Colonic mucosa (tissue), 4 donors: ENCODE measurements at regions not wholly inside any gene's neighbourhood (a gene's known extent, or its start where the extent isn't known, plus 50 kb on each side); places are given as distances from the start of the nearest gene placed in this dataset.

ENCODE experiments used
- DNase-seq: peaks from one replicate; pipeline ENCODE4 v3.0.0-alpha.2; 2020
- H3K27ac ChIP-seq: fragments of 200-600 bp; one replicate; pipeline ENCODE4 v1.8.0; 2021
- H3K27me3 ChIP-seq: fragments of 200-600 bp; one replicate; pipeline ENCODE4 v1.8.0; 2021
- H3K36me3 ChIP-seq: fragments of 200-600 bp; one replicate; pipeline ENCODE4 v1.8.0; 2021
- H3K4me1 ChIP-seq: fragments of 200-600 bp; one replicate; pipeline ENCODE4 v1.8.0; 2021; ENCODE audit warnings: mild to moderate bottlenecking
- H3K4me3 ChIP-seq: fragments of 200-600 bp; one replicate; pipeline ENCODE4 v1.8.0; 2021
- H3K9ac ChIP-seq, 2 donors: one replicate each; pipeline ENCODE4 v1.7.0; 2013; ENCODE audit warnings: control low read depth in 2 of 2, low read depth in 2 of 2, low read length in 2 of 2
- H3K9me3 ChIP-seq: fragments of 200-600 bp; one replicate; pipeline ENCODE4 v1.8.0; 2021
- CTCF ChIP-seq: fragments of 200-600 bp; IDR thresholded peaks from one replicate; pipeline ENCODE4 v1.8.0; 2022; ENCODE audit warnings: antibody characterized with exemption, mild to moderate bottlenecking
- intact Hi-C: fragments of 100-400 bp; cut with DNase I; formaldehyde crosslinking; loops from one replicate; pipeline ENCODE4 v1.14.1; 2022
- donor health status: healthy.
- donor health status: DM: no; HTN: no; CAD: no.
- donor health status: DM: no; HTN: no; CAD: no.

GRCh38 chr2:128686497-128686859 is 367.8 kb upstream of the HS6ST1 start:
- intact Hi-C loops, result no loop called here

GRCh38 chr2:128686881-128687555 is 368.4 kb upstream of the HS6ST1 start:
- peak; percentile 7 for DNase-seq
- H3K36me3 ChIP-seq, result no peaks in the 10 kb centered on the region
- H3K27ac ChIP-seq, result no peak overlapping the region
- H3K27me3 ChIP-seq, result no peaks in the 10 kb centered on the region
- no peaks in the 10 kb centered on the region for H3K9me3 ChIP-seq
- no peak overlapping the region for H3K9ac ChIP-seq
- H3K4me1 ChIP-seq, result no peaks in the 10 kb centered on the region
- no peak overlapping the region for H3K4me3 ChIP-seq
- no peak for TF ChIP-seq CTCF
- intact Hi-C loops, result no loop called here

More at GRCh38 chr2:128686497-128686859, 367.8 kb upstream of the HS6ST1 start:
- Histone ChIP-seq H3K36me3 (no peaks in the 10 kb centered on the region), H3K27me3 (no peaks in the 10 kb centered on the region), H3K9ac (no peak overlapping the region), H3K27ac (no peak overlapping the region), H3K4me1 (no peaks in the 10 kb centered on the region), H3K9me3 (no peaks in the 10 kb centered on the region), H3K4me3 (no peak overlapping the region)
- no peak for TF ChIP-seq CTCF
- no peak for DNase-seq

- no peak overlapping the region for H3K9ac ChIP-seq
- no peaks in the 10 kb centered on the region for H3K9me3 ChIP-seq
- no peak overlapping the region for H3K27ac ChIP-seq
- H3K27me3 ChIP-seq, result no peaks in the 10 kb centered on the region
- H3K4me1 ChIP-seq, result no peaks in the 10 kb centered on the region
- H3K36me3 ChIP-seq, result no peaks in the 10 kb centered on the region
- H3K4me3 ChIP-seq, result no peak overlapping the region
- intact Hi-C loops, result no loop called here
- no peak for DNase-seq
- TF ChIP-seq CTCF, result no peak
These were observed 368.9 kb upstream of the HS6ST1 start for GRCh38 chr2:128687565-128687964.

- DNase-seq, result no peak
- Histone ChIP-seq H3K9me3 (no peaks in the 10 kb centered on the region), H3K36me3 (no peaks in the 10 kb centered on the region), H3K27me3 (no peaks in the 10 kb centered on the region), H3K9ac (no peak overlapping the region), H3K4me3 (no peak overlapping the region), H3K27ac (no peak overlapping the region), H3K4me1 (no peaks in the 10 kb centered on the region)
- TF ChIP-seq CTCF, result no peak
- intact Hi-C loops, result no loop called here
These were observed 371.3 kb upstream of the HS6ST1 start for GRCh38 chr2:128689971-128690370.

- no peak for DNase-seq
- H3K4me3 ChIP-seq, result no peak overlapping the region
- intact Hi-C loops, result no loop called here
These were observed 371.8 kb upstream of the HS6ST1 start for GRCh38 chr2:128690431-128690830.

More at GRCh38 chr2:128690431-128690830, 371.8 kb upstream of the HS6ST1 start:
- TF ChIP-seq CTCF, result no peak
- no peaks in the 10 kb centered on the region for H3K36me3 ChIP-seq
- no peak overlapping the region for H3K27ac ChIP-seq
- H3K9ac ChIP-seq, result no peak overlapping the region
- H3K27me3 ChIP-seq, result no peaks in the 10 kb centered on the region
- no peaks in the 10 kb centered on the region for H3K9me3 ChIP-seq
- H3K4me1 ChIP-seq, result no peaks in the 10 kb centered on the region
